GM12864 (cell line): ENCODE measurements at regions not wholly inside any gene's neighbourhood (a gene's known extent, or its start where the extent isn't known, plus 50 kb on each side); places are given as distances from the start of the nearest gene placed in this dataset.

Experiments
- DNase-seq: peaks from one replicate; pipeline ENCODE4 v3.0.0-alpha.2; 2011; ENCODE audit warnings: low read depth
- H3K4me3 ChIP-seq: 2 replicates; pipeline ENCODE4 v1.5.1; 2011; ENCODE audit warnings: mild to moderate bottlenecking, low read depth, low read length, control low read depth
- CTCF ChIP-seq: IDR thresholded peaks from 2 replicates; pipeline ENCODE4 v1.5.1; 2011; ENCODE audit warnings: low read depth, mild to moderate bottlenecking, moderate library complexity, low read length, control low read depth, inconsistent platforms; ENCODE audit errors: missing control alignments

GRCh38 chr16:51630076-51630475 lies 479.0 kb upstream of the SALL1 start:
- TF ChIP-seq CTCF = no peak
- DNase-seq = no peak
- H3K4me3 ChIP-seq = no peak overlapping the region

DNA sequence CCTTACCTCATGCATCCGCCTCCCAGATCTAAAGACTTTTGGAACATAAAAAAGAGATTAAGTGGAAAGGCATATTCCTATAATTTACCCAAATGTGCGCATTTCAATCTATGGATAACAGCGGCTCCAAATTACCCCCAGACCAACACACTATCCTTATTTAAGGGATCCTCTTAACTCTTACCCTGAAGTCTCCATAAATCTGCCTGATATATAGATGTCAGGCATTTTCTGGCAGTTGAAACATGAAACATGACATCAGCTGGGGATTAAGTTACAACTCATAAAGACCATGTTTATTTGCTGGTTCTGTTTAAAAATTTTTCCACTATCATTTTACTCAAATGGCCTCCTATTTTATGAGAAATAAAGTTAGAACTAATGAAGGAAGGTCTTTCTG lies 478.5 kb upstream of the SALL1 start:
- no peak overlapping the region for H3K4me3 ChIP-seq
- no peak for TF ChIP-seq CTCF
- no peak for DNase-seq

GRCh38 chr16:51624080-51624775 lies 473.2 kb upstream of the SALL1 start:
- TF ChIP-seq CTCF = no peak

GRCh38 chr16:51621610-51622009 lies 470.5 kb upstream of the SALL1 start:
- TF ChIP-seq CTCF = no peak
- no peak overlapping the region for H3K4me3 ChIP-seq
- DNase-seq = no peak

More at GRCh38 chr16:51624080-51624775, 473.2 kb upstream of the SALL1 start:
- H3K4me3 ChIP-seq = no peak overlapping the region
- DNase-seq = no peak

- no peak for DNase-seq
- no peak for TF ChIP-seq CTCF
- no peak overlapping the region for H3K4me3 ChIP-seq
Observed at GRCh38 chr16:51615141-51615540, 464.1 kb upstream of the SALL1 start.

- H3K4me3 ChIP-seq = no peak overlapping the region
- DNase-seq = no peak
- no peak for TF ChIP-seq CTCF
Observed at GRCh38 chr16:51607201-51607651, 456.2 kb upstream of the SALL1 start.

DNA sequence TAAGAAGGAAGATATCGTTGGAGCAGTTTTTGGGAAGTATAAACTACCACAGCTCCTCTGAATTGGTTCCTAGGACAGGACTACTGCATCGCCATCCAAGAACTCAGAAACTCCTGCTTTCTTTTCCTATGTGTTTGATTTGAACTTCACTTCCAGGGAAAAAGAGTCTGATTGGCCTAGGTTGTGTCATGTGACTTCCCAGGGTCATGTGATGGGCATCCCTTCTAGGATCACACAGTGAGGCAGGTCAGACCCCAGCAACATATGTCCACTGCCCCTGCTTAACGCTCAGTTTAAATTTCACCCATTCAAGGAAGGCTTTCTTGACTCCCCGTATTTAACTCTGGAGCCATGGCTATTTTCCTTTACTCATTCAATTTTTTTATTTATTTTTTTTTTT lies 445.2 kb upstream of the SALL1 start:
- TF ChIP-seq CTCF = no peak
- DNase-seq = no peak
- H3K4me3 ChIP-seq = no peak overlapping the region
